OCI-LY7 (cell line): ENCODE measurements at regions not wholly inside any gene's neighbourhood (a gene's known extent, or its start where the extent isn't known, plus 50 kb on each side); places are given as distances from the start of the nearest gene placed in this dataset.

Source experiments
- CTCF ChIP-seq: fragments of 200-600 bp; sonication (generic); conservative IDR thresholded peaks from 2 replicates; pipeline ENCODE4 v1.5.1; 2014; ENCODE audit warnings: mild to moderate bottlenecking, antibody characterized with exemption, low read length, moderate library complexity, mixed read lengths
- EZH2phosphoT487 ChIP-seq: fragments of 200-600 bp; sonication (generic); IDR thresholded peaks from 2 replicates; pipeline ENCODE4 v1.6.1; 2018; ENCODE audit warnings: low read depth, borderline replicate concordance, mild to moderate bottlenecking, mixed run types, antibody characterized with exemption, low read length, moderate library complexity, mixed read lengths

GRCh38 chr14:30427846-30428245, 131.1 kb upstream of the G2E3 start:
- TF ChIP-seq CTCF (no peak), EZH2phosphoT487 (no peak)
